Karpas-422 (cell line): ENCODE measurements at regions not wholly inside any gene's neighbourhood (a gene's known extent, or its start where the extent isn't known, plus 50 kb on each side); places are given as distances from the start of the nearest gene placed in this dataset.

Experiments used
- DNase-seq: peaks from one replicate; pipeline ENCODE4 v3.0.0-alpha.2; 2015
- H2AFZ ChIP-seq: fragments of 200-600 bp; sonication (generic); 2 replicates; pipeline ENCODE4 v1.6.1; 2014; ENCODE audit warnings: antibody characterized with exemption, low read length, mixed read lengths
- H3K27ac ChIP-seq: fragments of 200-600 bp; sonication (generic); 2 replicates; pipeline ENCODE4 v1.5.1; 2014; ENCODE audit warnings: mild to moderate bottlenecking, low read length, moderate library complexity
- H3K27me3 ChIP-seq: fragments of 200-600 bp; sonication (generic); 2 replicates; pipeline ENCODE4 v1.6.1; 2014; ENCODE audit warnings: low read length, mixed read lengths
- H3K36me3 ChIP-seq: fragments of 200-600 bp; sonication (generic); 2 replicates; pipeline ENCODE4 v1.6.1; 2014; ENCODE audit warnings: low read length, mixed read lengths; ENCODE audit not compliant: insufficient read depth
- H3K4me1 ChIP-seq: fragments of 200-600 bp; sonication (generic); 2 replicates; pipeline ENCODE4 v1.6.1; 2014; ENCODE audit warnings: mild to moderate bottlenecking, low read length, mixed read lengths
- H3K4me2 ChIP-seq: fragments of 200-600 bp; sonication (generic); 2 replicates; pipeline ENCODE4 v1.6.1; 2014; ENCODE audit warnings: low read length, low read depth, mild to moderate bottlenecking; ENCODE audit not compliant: poor library complexity, severe bottlenecking
- H3K4me3 ChIP-seq: fragments of 200-600 bp; sonication (generic); 2 replicates; pipeline ENCODE4 v1.5.1; 2014; ENCODE audit warnings: mild to moderate bottlenecking, antibody characterized with exemption, low read length, mixed read lengths
- H3K79me2 ChIP-seq: fragments of 200-600 bp; sonication (generic); 2 replicates; pipeline ENCODE4 v1.6.1; 2014; ENCODE audit warnings: mild to moderate bottlenecking, low read length, mixed read lengths
- H3K9ac ChIP-seq: fragments of 200-600 bp; sonication (generic); 2 replicates; pipeline ENCODE4 v1.6.0; 2014; ENCODE audit warnings: low read length
- H3K9me2 ChIP-seq: fragments of 200-600 bp; sonication (generic), shearing (Covaris generic); replicated peaks from 2 replicates; pipeline ENCODE4 v1.6.0; 2014; ENCODE audit warnings: mild to moderate bottlenecking, low read length, moderate library complexity; ENCODE audit not compliant: insufficient read depth
- H3K9me3 ChIP-seq: fragments of 300-700, 200-600 bp; sonication (generic); 2 replicates; pipeline ENCODE4 v1.6.1; 2014; ENCODE audit warnings: low read length, mixed read lengths
- H4K20me1 ChIP-seq: fragments of 200-600 bp; sonication (generic); 2 replicates; pipeline ENCODE4 v1.6.1; 2014; ENCODE audit warnings: mild to moderate bottlenecking, antibody characterized with exemption, low read length, low read depth; ENCODE audit not compliant: insufficient read depth

- peaks cover 2% of the 10 kb centered on the region; the same call in 1 of the 2 replicates for H3K9me3 ChIP-seq
- no peaks in the 10 kb centered on the region for H4K20me1 ChIP-seq
- H3K27me3 ChIP-seq: no peaks in the 10 kb centered on the region
- no peak overlapping the region for H3K4me2 ChIP-seq
- no peaks in the 10 kb centered on the region for H3K36me3 ChIP-seq
- no peaks in the 10 kb centered on the region for H3K9me2 ChIP-seq
- no peaks in the 10 kb centered on the region for H3K79me2 ChIP-seq
- DNase-seq: no peak
- H3K27ac ChIP-seq: no peak overlapping the region
- H3K4me1 ChIP-seq: no peaks in the 10 kb centered on the region
- no peak overlapping the region for H2AFZ ChIP-seq
- no peak overlapping the region for H3K4me3 ChIP-seq
- H3K9ac ChIP-seq: no peak overlapping the region
Measured at GRCh38 chr5:93246090-93246855, 334.7 kb downstream of the NR2F1-AS1 start.

- no peak overlapping the region for H3K4me2 ChIP-seq
Measured at GRCh38 chr5:93245226-93245625, 335.8 kb downstream of the NR2F1-AS1 start.

GRCh38 chr5:93243481-93243880 is 337.5 kb downstream of the NR2F1-AS1 start:
- H3K4me1 ChIP-seq: no peaks in the 10 kb centered on the region
- no peaks in the 10 kb centered on the region for H3K79me2 ChIP-seq
- H3K27ac ChIP-seq: no peak overlapping the region
- peaks cover 2% of the 10 kb centered on the region for H3K9me3 ChIP-seq
- H2AFZ ChIP-seq: no peak overlapping the region
- H3K4me3 ChIP-seq: no peak overlapping the region
- no peak overlapping the region for H3K4me2 ChIP-seq
- H3K27me3 ChIP-seq: no peaks in the 10 kb centered on the region
- H3K9ac ChIP-seq: no peak overlapping the region
- no peaks in the 10 kb centered on the region for H3K36me3 ChIP-seq
- H3K9me2 ChIP-seq: no peaks in the 10 kb centered on the region
- no peaks in the 10 kb centered on the region for H4K20me1 ChIP-seq
- DNase-seq: no peak

More at GRCh38 chr5:93245226-93245625, 335.8 kb downstream of the NR2F1-AS1 start:
- H3K4me1 ChIP-seq: no peaks in the 10 kb centered on the region
- H3K9ac ChIP-seq: no peak overlapping the region
- H3K79me2 ChIP-seq: no peaks in the 10 kb centered on the region
- no peak overlapping the region for H3K27ac ChIP-seq
- no peaks in the 10 kb centered on the region for H4K20me1 ChIP-seq
- H3K9me3 ChIP-seq: peaks cover 2% of the 10 kb centered on the region; the same call in 1 of the 2 replicates
- no peaks in the 10 kb centered on the region for H3K9me2 ChIP-seq
- no peak overlapping the region for H3K4me3 ChIP-seq
- no peaks in the 10 kb centered on the region for H3K27me3 ChIP-seq
- H2AFZ ChIP-seq: no peak overlapping the region
- DNase-seq: no peak
- no peaks in the 10 kb centered on the region for H3K36me3 ChIP-seq

GRCh38 chr5:93240228-93240834 is 340.7 kb downstream of the NR2F1-AS1 start:
- H3K27me3 ChIP-seq: no peaks in the 10 kb centered on the region
- H3K4me1 ChIP-seq: no peaks in the 10 kb centered on the region
- H2AFZ ChIP-seq: no peak overlapping the region
- no peak overlapping the region for H3K4me2 ChIP-seq
- DNase-seq: no peak
- no peak overlapping the region for H3K27ac ChIP-seq
- peaks cover 2% of the 10 kb centered on the region for H3K9me3 ChIP-seq
- H3K79me2 ChIP-seq: no peaks in the 10 kb centered on the region
- H3K9ac ChIP-seq: no peak overlapping the region
- no peaks in the 10 kb centered on the region for H3K9me2 ChIP-seq
- no peaks in the 10 kb centered on the region for H3K36me3 ChIP-seq
- H4K20me1 ChIP-seq: no peaks in the 10 kb centered on the region
- H3K4me3 ChIP-seq: no peak overlapping the region

- H3K4me2 ChIP-seq: no peak overlapping the region
- H3K4me1 ChIP-seq: no peaks in the 10 kb centered on the region
- H3K36me3 ChIP-seq: no peaks in the 10 kb centered on the region
- no peaks in the 10 kb centered on the region for H4K20me1 ChIP-seq
- no peaks in the 10 kb centered on the region; the same call in none of the 2 replicates for H3K9me3 ChIP-seq
- H3K79me2 ChIP-seq: no peaks in the 10 kb centered on the region
- no peaks in the 10 kb centered on the region for H3K27me3 ChIP-seq
- DNase-seq: no peak
- no peak overlapping the region for H3K9ac ChIP-seq
- H3K27ac ChIP-seq: no peak overlapping the region
- H2AFZ ChIP-seq: no peak overlapping the region
- H3K9me2 ChIP-seq: no peaks in the 10 kb centered on the region
- H3K4me3 ChIP-seq: no peak overlapping the region
Measured at GRCh38 chr5:93236807-93237421, 344.1 kb downstream of the NR2F1-AS1 start.

GRCh38 chr5:93235761-93236160 is 345.3 kb downstream of the NR2F1-AS1 start:
- H3K9me3 ChIP-seq: no peaks in the 10 kb centered on the region; the same call in none of the 2 replicates
- H2AFZ ChIP-seq: no peak overlapping the region
- H3K36me3 ChIP-seq: no peaks in the 10 kb centered on the region
- H3K27ac ChIP-seq: no peak overlapping the region
- no peaks in the 10 kb centered on the region for H3K27me3 ChIP-seq
- no peaks in the 10 kb centered on the region for H4K20me1 ChIP-seq
- no peak overlapping the region for H3K4me2 ChIP-seq
- no peak overlapping the region for H3K4me3 ChIP-seq
- no peaks in the 10 kb centered on the region for H3K79me2 ChIP-seq
- no peak overlapping the region for H3K9ac ChIP-seq
- no peak for DNase-seq
- H3K9me2 ChIP-seq: no peaks in the 10 kb centered on the region
- no peaks in the 10 kb centered on the region for H3K4me1 ChIP-seq

GRCh38 chr5:93226202-93226735 is 354.8 kb downstream of the NR2F1-AS1 start:
- Histone ChIP-seq H3K9me3 (no peaks in the 10 kb centered on the region), H2AFZ (no peak overlapping the region), H3K4me2 (no peak overlapping the region)

GRCh38 chr5:93225748-93226147 is 355.3 kb downstream of the NR2F1-AS1 start:
- Histone ChIP-seq H3K79me2 (no peaks in the 10 kb centered on the region), H4K20me1 (no peaks in the 10 kb centered on the region), H3K27me3 (no peaks in the 10 kb centered on the region), H3K36me3 (no peaks in the 10 kb centered on the region), H3K9me2 (no peaks in the 10 kb centered on the region), H3K4me3 (no peak overlapping the region), H3K27ac (no peak overlapping the region), H3K9ac (no peak overlapping the region), H3K9me3 (no peaks in the 10 kb centered on the region), H3K4me1 (no peaks in the 10 kb centered on the region), H2AFZ (no peak overlapping the region), H3K4me2 (no peak overlapping the region)
- no peak for DNase-seq

More at GRCh38 chr5:93226202-93226735, 354.8 kb downstream of the NR2F1-AS1 start:
- Histone ChIP-seq H3K9ac (no peak overlapping the region), H3K9me2 (no peaks in the 10 kb centered on the region), H3K4me1 (no peaks in the 10 kb centered on the region), H4K20me1 (no peaks in the 10 kb centered on the region), H3K27ac (no peak overlapping the region), H3K79me2 (no peaks in the 10 kb centered on the region), H3K36me3 (no peaks in the 10 kb centered on the region), H3K27me3 (no peaks in the 10 kb centered on the region), H3K4me3 (no peak overlapping the region)
- no peak for DNase-seq
